ENCODE measurements at regions not wholly inside any gene's neighbourhood (a gene's known extent, or its start where the extent isn't known, plus 50 kb on each side); places are given as distances from the start of the nearest gene placed in this dataset.

- intact Hi-C loops (cut with DNase I; ENCODE audit: low total_unique reads): no loop called here
- DNase-seq: no peak
- peaks cover 0 to 23% (median 0%) of the 10 kb centered on the region in 7 donors for H3K27me3 ChIP-seq (replicated peaks in 1 of 7)
- peaks cover 0 to 16% (median 4%) of the 10 kb centered on the region in 6 donors for H3K4me1 ChIP-seq
- H3K36me3 ChIP-seq: no peaks in the 10 kb centered on the region
- TF ChIP-seq POLR2A (IDR thresholded peaks at IDR 0.05): no peak
- no peak overlapping the region for H3K27ac ChIP-seq
- H3K9me3 ChIP-seq: peaks cover 0 to 33% (median 25%) of the 10 kb centered on the region in 8 donors
- WGBS, 5 donors: 86 to 96% (median 90%) methylated on average over 9 to 10 of the region's 10 CpGs
- H3K4me3 ChIP-seq: no peak overlapping the region
These were observed 80.6 kb upstream of the CST7 start for GRCh38 chr20:24868396-24868927.

- TF ChIP-seq POLR2AphosphoS5 (IDR thresholded peaks at IDR 0.05) (no peak), POLR2A (IDR thresholded peaks at IDR 0.05) (no peak), CTCF (IDR thresholded peaks at IDR 0.05 in 8 of 11, conservative IDR thresholded peaks at IDR 0.05 in 3 of 11) (no peak)
- DNase-seq: no peak
- Histone ChIP-seq H3K27ac (no peak overlapping the region), H3K36me3 (no peaks in the 10 kb centered on the region), H3K4me1 (peaks cover 0 to 16% (median 4%) of the 10 kb centered on the region in 6 donors), H3K27me3 (replicated peaks in 1 of 7) (peaks cover 0 to 26% (median 0%) of the 10 kb centered on the region in 7 donors), H3K9me3 (peaks cover 0 to 28% (median 22%) of the 10 kb centered on the region in 8 donors), H3K4me3 (no peak overlapping the region)
- WGBS, 5 donors: 70 to 89% (median 82%) methylated on average over 6 of the region's 6 CpGs
- intact Hi-C loops (cut with DNase I; ENCODE audit: low total_unique reads): no loop called here
These were observed 80.1 kb upstream of the CST7 start for GRCh38 chr20:24868959-24869358.

GRCh38 chr20:24870057-24870456 is 79.0 kb upstream of the CST7 start:
- H3K9me3 ChIP-seq: peaks cover 0 to 17% (median 11%) of the 10 kb centered on the region in 8 donors
- WGBS, 5 donors: 86 to 94% (median 87%) methylated on average over 3 of the region's 3 CpGs
- no peak for DNase-seq
- H3K27me3 ChIP-seq (replicated peaks in 1 of 7): peaks cover 0 to 28% (median 0%) of the 10 kb centered on the region in 7 donors
- TF ChIP-seq POLR2A (IDR thresholded peaks at IDR 0.05): no peak
- TF ChIP-seq CTCF (IDR thresholded peaks at IDR 0.05 in 8 of 11, conservative IDR thresholded peaks at IDR 0.05 in 3 of 11): no peak
- no peak for TF ChIP-seq POLR2AphosphoS5 (IDR thresholded peaks at IDR 0.05)
- H3K36me3 ChIP-seq: no peaks in the 10 kb centered on the region
- intact Hi-C loops (cut with DNase I; ENCODE audit: low total_unique reads): no loop called here
- no peak overlapping the region for H3K4me3 ChIP-seq
- peaks cover 0 to 16% (median 4%) of the 10 kb centered on the region in 6 donors for H3K4me1 ChIP-seq
- H3K27ac ChIP-seq: no peak overlapping the region

- H3K27me3 ChIP-seq (replicated peaks in 1 of 7): peaks cover 0 to 33% (median 0%) of the 10 kb centered on the region in 7 donors
- DNase-seq: no peak
- H3K4me3 ChIP-seq: no peak overlapping the region
- intact Hi-C loops (cut with DNase I; ENCODE audit: low total_unique reads): no loop called here
- peaks cover 0 to 9% (median 3%) of the 10 kb centered on the region in 8 donors for H3K9me3 ChIP-seq
- TF ChIP-seq POLR2AphosphoS5 (IDR thresholded peaks at IDR 0.05): no peak
- peaks cover 0 to 16% (median 4%) of the 10 kb centered on the region in 6 donors for H3K4me1 ChIP-seq
- no peaks in the 10 kb centered on the region for H3K36me3 ChIP-seq
- WGBS, 5 donors: 65 to 87% (median 84%) methylated on average over 3 to 8 of the region's 8 CpGs
- H3K27ac ChIP-seq: no peak overlapping the region
These were observed 78.2 kb upstream of the CST7 start for GRCh38 chr20:24870881-24871280.

- Histone ChIP-seq H3K4me3 (no peak overlapping the region), H3K36me3 (no peaks in the 10 kb centered on the region), H3K4me1 (peaks cover 0 to 16% (median 4%) of the 10 kb centered on the region in 6 donors), H3K27ac (no peak overlapping the region), H3K27me3 (replicated peaks in 1 of 7) (peaks cover 0 to 33% (median 0%) of the 10 kb centered on the region in 7 donors), H3K9me3 (peaks cover 0 to 2% (median 0%) of the 10 kb centered on the region in 8 donors)
- intact Hi-C loops (cut with DNase I; ENCODE audit: low total_unique reads): no loop called here
- 62 to 72% (median 66%) methylated on average over 12 to 13 of the region's 13 CpGs for WGBS, 5 donors
- TF ChIP-seq CTCF (IDR thresholded peaks at IDR 0.05 in 8 of 11, conservative IDR thresholded peaks at IDR 0.05 in 3 of 11) (no peak), POLR2A (IDR thresholded peaks at IDR 0.05) (no peak), POLR2AphosphoS5 (IDR thresholded peaks at IDR 0.05) (no peak)
- DNase-seq: no peak
These were observed 77.4 kb upstream of the CST7 start for GRCh38 chr20:24871480-24872213.
